ENCODE measurements at regions not wholly inside any gene's neighbourhood (a gene's known extent, or its start where the extent isn't known, plus 50 kb on each side); places are given as distances from the start of the nearest gene placed in this dataset.

DNA sequence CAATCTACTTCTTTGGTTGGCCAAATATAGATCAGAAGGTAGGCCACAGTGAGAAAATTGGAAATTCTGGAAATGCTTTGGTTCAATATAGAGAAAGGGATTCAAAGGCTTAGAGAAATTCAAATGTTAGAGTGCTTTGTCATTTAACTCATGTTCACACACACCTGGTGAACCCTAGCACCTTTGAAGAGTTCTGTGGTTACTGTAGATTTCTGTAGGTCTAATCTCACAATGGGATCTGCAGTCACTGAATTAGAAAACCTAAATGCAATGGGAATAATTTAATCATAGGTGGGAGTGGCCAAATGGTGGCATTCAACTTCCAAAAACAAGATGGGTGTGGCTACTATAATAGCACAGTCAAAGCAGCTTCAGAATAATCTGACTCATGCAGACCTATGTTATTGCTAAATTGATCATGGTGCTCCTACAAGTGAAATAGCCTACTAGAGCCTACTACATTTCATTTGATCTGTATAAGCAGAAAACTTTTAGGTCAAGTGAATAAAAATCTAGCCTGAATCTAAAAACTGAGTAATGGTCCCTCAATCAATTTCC lies 1152.9 kb downstream of the PCDH9 start:
- CTCF ChIA-PET, result no interaction called here
- FAIRE-seq, result no peak

More for the DNA sequence above, 1152.9 kb downstream of the PCDH9 start:
- H3K4me1 ChIP-seq (ENCODE audit: control insufficient read depth, insufficient read depth, low read length), result no peaks in the 10 kb centered on the region
- no peak overlapping the region for H3K9ac ChIP-seq (ENCODE audit: control insufficient read depth, insufficient read depth, low read length)
- no peak overlapping the region for H2AFZ ChIP-seq (ENCODE audit: control insufficient read depth, low read depth, low read length)
- POLR2A ChIA-PET, result no interaction called here
- no peak for TF ChIP-seq GATAD2B (conservative IDR thresholded peaks at IDR 0.05; ENCODE audit: low read depth)
- no peak for TF ChIP-seq NFIC (IDR thresholded peaks at IDR 0.05; ENCODE audit: low read depth, low read length)
- TF ChIP-seq JUNB (IDR thresholded peaks at IDR 0.05), result no peak
- TF ChIP-seq POU2F2 (IDR thresholded peaks at IDR 0.05; ENCODE audit: borderline replicate concordance, low read depth, low read length), result no peak
- TF ChIP-seq, protein P1, sequence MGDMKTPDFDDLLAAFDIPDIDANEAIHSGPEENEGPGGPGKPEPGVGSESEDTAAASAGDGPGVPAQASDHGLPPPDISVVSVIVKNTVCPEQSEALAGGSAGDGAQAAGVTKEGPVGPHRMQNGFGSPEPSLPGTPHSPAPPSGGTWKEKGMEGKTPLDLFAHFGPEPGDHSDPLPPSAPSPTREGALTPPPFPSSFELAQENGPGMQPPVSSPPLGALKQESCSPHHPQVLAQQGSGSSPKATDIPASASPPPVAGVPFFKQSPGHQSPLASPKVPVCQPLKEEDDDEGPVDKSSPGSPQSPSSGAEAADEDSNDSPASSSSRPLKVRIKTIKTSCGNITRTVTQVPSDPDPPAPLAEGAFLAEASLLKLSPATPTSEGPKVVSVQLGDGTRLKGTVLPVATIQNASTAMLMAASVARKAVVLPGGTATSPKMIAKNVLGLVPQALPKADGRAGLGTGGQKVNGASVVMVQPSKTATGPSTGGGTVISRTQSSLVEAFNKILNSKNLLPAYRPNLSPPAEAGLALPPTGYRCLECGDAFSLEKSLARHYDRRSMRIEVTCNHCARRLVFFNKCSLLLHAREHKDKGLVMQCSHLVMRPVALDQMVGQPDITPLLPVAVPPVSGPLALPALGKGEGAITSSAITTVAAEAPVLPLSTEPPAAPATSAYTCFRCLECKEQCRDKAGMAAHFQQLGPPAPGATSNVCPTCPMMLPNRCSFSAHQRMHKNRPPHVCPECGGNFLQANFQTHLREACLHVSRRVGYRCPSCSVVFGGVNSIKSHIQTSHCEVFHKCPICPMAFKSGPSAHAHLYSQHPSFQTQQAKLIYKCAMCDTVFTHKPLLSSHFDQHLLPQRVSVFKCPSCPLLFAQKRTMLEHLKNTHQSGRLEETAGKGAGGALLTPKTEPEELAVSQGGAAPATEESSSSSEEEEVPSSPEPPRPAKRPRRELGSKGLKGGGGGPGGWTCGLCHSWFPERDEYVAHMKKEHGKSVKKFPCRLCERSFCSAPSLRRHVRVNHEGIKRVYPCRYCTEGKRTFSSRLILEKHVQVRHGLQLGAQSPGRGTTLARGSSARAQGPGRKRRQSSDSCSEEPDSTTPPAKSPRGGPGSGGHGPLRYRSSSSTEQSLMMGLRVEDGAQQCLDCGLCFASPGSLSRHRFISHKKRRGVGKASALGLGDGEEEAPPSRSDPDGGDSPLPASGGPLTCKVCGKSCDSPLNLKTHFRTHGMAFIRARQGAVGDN (IDR thresholded peaks at IDR 0.05), result no peak
- no peak for TF ChIP-seq MYB (IDR thresholded peaks at IDR 0.05; ENCODE audit: borderline replicate concordance, low read depth, low read length)
- TF ChIP-seq BRCA1 (IDR thresholded peaks at IDR 0.05; ENCODE audit: low read depth, low read length), result no peak
- H3K36me3 ChIP-seq (ENCODE audit: control insufficient read depth in 2 of 2, insufficient read depth in 2 of 2, low read length in 1 of 2), result no peaks in the 10 kb centered on the region
- ATAC-seq (no peak), DNase-seq (ENCODE audit: low read depth, low spot score) (no peak)
- H3K27me3 ChIP-seq (replicated peaks in 1 of 2; ENCODE audit: control insufficient read depth in 2 of 2, insufficient read depth in 2 of 2, low read length in 1 of 2), result no peaks in the 10 kb centered on the region
- in situ Hi-C loops (cut with MboI), result no loop called here
- BruUV-seq (replicated peaks), result no TSS peak
- no peak overlapping the region for H3K4me3 ChIP-seq
- no peaks in the 10 kb centered on the region for H3K79me2 ChIP-seq (ENCODE audit: control insufficient read depth, insufficient read depth, low read length)
- intact Hi-C loops (cut with micrococcal nuclease; ENCODE audit: unreplicated experiment), result no loop called here
- SMC1A ChIA-PET (ENCODE audit: uncharacterized antibody, unreplicated experiment), result no interaction called here
- H3K9me3 ChIP-seq (replicated peaks; ENCODE audit: control insufficient read depth, insufficient read depth, low read length), result no peaks in the 10 kb centered on the region
- no peaks in the 10 kb centered on the region for H4K20me1 ChIP-seq (ENCODE audit: control insufficient read depth, insufficient read depth)
- H3K27ac ChIP-seq (ENCODE audit: control insufficient read depth, insufficient read depth), result no peak overlapping the region
- H3K4me2 ChIP-seq (ENCODE audit: control insufficient read depth, insufficient read depth), result no peak overlapping the region
- RAD21 ChIA-PET (ENCODE audit: unreplicated experiment), result no interaction called here
